Adrenal gland (tissue), 9 donors: ENCODE measurements at regions not wholly inside any gene's neighbourhood (a gene's known extent, or its start where the extent isn't known, plus 50 kb on each side); places are given as distances from the start of the nearest gene placed in this dataset.

Source experiments
- DNase-seq, 7 donors: peaks; one replicate each; pipeline ENCODE4 v3.0.0-alpha.2; 2019 to 2020
- H3K27ac ChIP-seq, 5 donors: fragments of 200-600 bp; sonication (generic) in 4 of 5; 1 replicate in 3 of 5; 2 replicates in 2 of 5; pipeline versions ENCODE4 v1.5.1 to v1.8.0; 2016 to 2020; ENCODE audit warnings: mild to moderate bottlenecking in 1 of 5
- H3K27me3 ChIP-seq: fragments of 200-600 bp; 2 replicates; pipeline ENCODE4 v1.8.0; 2021
- H3K36me3 ChIP-seq, 2 donors: fragments of 200-600 bp; replicated peaks in 1 of 2; 1 replicate in 1 of 2; 2 replicates in 1 of 2; pipeline versions ENCODE4 v1.5.1 to v1.8.0; 2018 to 2022
- H3K4me1 ChIP-seq, 2 donors: fragments of 200-600 bp; replicated peaks in 1 of 2; 1 replicate in 1 of 2; 2 replicates in 1 of 2; pipeline versions ENCODE4 v1.5.1 to v1.8.0; 2018 to 2021
- H3K4me3 ChIP-seq, 4 donors: fragments of 200-600 bp; sonication (generic) in 3 of 4; one replicate each; pipeline ENCODE4 v1.5.1; 2016 to 2018
- H3K9me3 ChIP-seq, 3 donors: fragments of 200-600 bp; sonication (generic) in 1 of 3; replicated peaks in 1 of 3; 1 replicate in 2 of 3; 2 replicates in 1 of 3; pipeline versions ENCODE4 v1.5.1 to v1.8.0; 2016 to 2021
- POLR2A ChIP-seq, 2 donors: fragments of 450-650 bp; IDR thresholded peaks; one replicate each; pipeline ENCODE4 v1.6.1; 2017; ENCODE audit warnings: antibody characterized with exemption in 2 of 2, mild to moderate bottlenecking in 2 of 2, moderate library complexity in 1 of 2
- WGBS, 4 donors: extraction: QIAGEN DNeasy Blood & Tissue Kit in 2 of 4; methylation state at CpG; one replicate each; pipeline versions ENCODE4 v1.1.5 to v1.1.7; 2013 to 2017; 5-methylcytosine and 5-hydroxymethylcytosine counted together
- intact Hi-C, 2 donors: fragments of 100-400 bp; cut with DNase I; formaldehyde crosslinking; loops; one replicate each; pipeline versions ENCODE4 v1.14.1 to v1.15.0; 2022 to 2023
- TF ChIP-seq, protein P1 (sequence below), 6 experiments: fragments of 450-650 bp in 4 of 6; fragments of 200-600 bp in 2 of 6; sonication (generic) in 1 of 6; IDR thresholded peaks; 1 replicate in 5 of 6; 2 replicates in 1 of 6; pipeline versions ENCODE4 v1.5.1 to v1.8.0; 2016 to 2021; ENCODE audit warnings: antibody characterized with exemption in 6 of 6, mild to moderate bottlenecking in 2 of 6, moderate library complexity in 1 of 6
- donor health status: healthy with polysubstance abuse.
- donor health status: Bipolar disorder and iron deficiency.
- donor health status: DM: yes; HTN: yes; CAD: no.
- donor health status: DM: no; HTN: no; CAD: no.
- donor health status: DM: no; HTN: no; CAD: no.

DNA sequence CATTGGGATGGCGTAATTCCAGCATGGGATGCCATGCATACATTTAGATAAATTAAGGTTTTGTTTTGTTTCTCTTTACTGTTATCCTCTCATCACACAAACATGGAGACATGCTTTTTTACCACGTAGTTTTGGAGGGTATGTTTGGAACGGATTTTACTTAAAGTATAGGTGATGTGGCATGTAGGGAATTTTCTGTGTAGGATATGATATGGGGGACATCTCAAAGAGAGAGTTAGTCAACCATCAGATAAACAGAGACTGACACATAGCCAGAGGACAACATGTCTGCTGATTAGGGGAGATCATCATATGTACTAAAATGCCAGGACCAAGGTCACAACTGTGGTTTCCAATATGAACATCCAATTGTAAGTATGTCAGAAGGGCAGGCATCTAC, 503.9 kb downstream of the HAPSTR1 start:
- TF ChIP-seq, protein P1, sequence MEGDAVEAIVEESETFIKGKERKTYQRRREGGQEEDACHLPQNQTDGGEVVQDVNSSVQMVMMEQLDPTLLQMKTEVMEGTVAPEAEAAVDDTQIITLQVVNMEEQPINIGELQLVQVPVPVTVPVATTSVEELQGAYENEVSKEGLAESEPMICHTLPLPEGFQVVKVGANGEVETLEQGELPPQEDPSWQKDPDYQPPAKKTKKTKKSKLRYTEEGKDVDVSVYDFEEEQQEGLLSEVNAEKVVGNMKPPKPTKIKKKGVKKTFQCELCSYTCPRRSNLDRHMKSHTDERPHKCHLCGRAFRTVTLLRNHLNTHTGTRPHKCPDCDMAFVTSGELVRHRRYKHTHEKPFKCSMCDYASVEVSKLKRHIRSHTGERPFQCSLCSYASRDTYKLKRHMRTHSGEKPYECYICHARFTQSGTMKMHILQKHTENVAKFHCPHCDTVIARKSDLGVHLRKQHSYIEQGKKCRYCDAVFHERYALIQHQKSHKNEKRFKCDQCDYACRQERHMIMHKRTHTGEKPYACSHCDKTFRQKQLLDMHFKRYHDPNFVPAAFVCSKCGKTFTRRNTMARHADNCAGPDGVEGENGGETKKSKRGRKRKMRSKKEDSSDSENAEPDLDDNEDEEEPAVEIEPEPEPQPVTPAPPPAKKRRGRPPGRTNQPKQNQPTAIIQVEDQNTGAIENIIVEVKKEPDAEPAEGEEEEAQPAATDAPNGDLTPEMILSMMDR (IDR thresholded peaks at IDR 0.05), result no peak
- no peak for TF ChIP-seq POLR2A (IDR thresholded peaks at IDR 0.05)
- no peak for DNase-seq
- Histone ChIP-seq H3K36me3 (no peaks in the 10 kb centered on the region), H3K9me3 (no peaks in the 10 kb centered on the region), H3K4me1 (no peaks in the 10 kb centered on the region), H3K4me3 (no peak overlapping the region), H3K27me3 (peaks cover 8% of the 10 kb centered on the region), H3K27ac (no peak overlapping the region)
- intact Hi-C loops, result no loop called here
- 45 to 78% (median 51%) methylated on average over 3 of the region's 3 CpGs for WGBS, 4 donors

DNA sequence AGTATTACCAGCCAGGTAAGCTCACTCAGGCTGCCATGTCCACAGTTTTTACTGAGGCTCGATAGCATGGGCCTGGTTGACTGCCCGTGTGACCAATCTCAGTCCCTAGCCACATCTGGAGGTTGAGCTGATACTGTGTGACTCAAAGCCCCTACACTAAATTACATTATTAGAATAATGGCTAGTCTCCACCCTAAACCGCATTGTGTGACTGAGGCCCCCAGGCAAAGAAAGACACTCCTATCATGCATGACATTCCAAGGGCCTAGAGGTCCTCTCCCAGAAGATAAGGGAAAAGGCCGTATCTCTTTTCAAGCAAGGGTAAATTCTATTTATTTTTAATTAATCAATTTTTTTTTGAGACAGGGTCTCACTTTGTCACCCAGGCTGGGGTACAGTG, 505.3 kb downstream of the HAPSTR1 start:
- TF ChIP-seq, protein P1 (IDR thresholded peaks at IDR 0.05), result no peak
- no peak for TF ChIP-seq POLR2A (IDR thresholded peaks at IDR 0.05)

DNA sequence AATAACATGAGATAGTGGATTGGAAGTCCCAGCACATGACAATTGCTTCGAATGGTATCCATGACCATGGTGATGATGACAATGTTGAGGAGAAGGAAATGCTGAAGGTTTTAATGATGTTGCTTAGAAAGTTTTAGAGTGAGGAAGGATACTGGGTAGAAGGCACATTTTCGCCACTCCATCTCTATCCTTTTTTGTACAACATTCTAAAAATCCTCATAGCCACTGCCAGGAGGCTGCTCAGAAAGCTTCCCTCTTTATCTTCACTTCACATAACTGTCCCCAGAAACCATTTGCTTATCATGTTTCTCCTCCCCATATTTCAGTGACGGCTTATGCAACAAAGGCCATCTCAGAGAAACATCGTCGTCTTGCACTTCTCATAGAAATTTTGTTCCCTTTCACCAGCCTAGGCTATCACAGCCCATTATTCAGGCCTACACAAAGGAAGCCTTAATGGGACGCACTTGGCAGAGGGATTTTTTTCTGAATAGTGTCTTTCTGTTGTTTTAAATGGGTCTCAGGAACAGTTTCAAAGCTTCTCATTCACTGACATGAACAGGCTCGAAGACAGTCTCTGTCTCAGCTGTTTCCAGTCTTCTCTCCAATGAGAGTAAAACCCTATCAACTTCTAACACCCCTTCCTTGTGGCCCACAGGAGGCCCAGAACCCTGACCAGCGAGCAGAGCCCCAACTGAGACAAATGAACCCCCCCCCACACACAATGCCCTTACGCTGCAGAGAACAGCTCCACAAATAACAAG, 506.7 kb downstream of the HAPSTR1 start:
- H3K36me3 ChIP-seq, result no peaks in the 10 kb centered on the region
- WGBS, 4 donors, result 66 to 77% (median 70%) methylated on average over 9 of the region's 9 CpGs
- H3K9me3 ChIP-seq, result no peaks in the 10 kb centered on the region
- peaks cover 6% of the 10 kb centered on the region for H3K27me3 ChIP-seq
- intact Hi-C loops, result no loop called here
- no peak overlapping the region for H3K27ac ChIP-seq
- H3K4me1 ChIP-seq, result no peaks in the 10 kb centered on the region
- no peak for TF ChIP-seq POLR2A (IDR thresholded peaks at IDR 0.05)
- TF ChIP-seq, protein P1 (IDR thresholded peaks at IDR 0.05), result no peak
- no peak for DNase-seq
- no peak overlapping the region for H3K4me3 ChIP-seq

More for the DNA sequence above, 505.3 kb downstream of the HAPSTR1 start:
- 77 to 90% (median 84%) methylated on average over 4 of the region's 4 CpGs for WGBS, 4 donors
- no peak overlapping the region for H3K4me3 ChIP-seq
- peaks cover 8% of the 10 kb centered on the region for H3K27me3 ChIP-seq
- H3K27ac ChIP-seq, result no peak overlapping the region
- no peaks in the 10 kb centered on the region for H3K9me3 ChIP-seq
- H3K4me1 ChIP-seq, result no peaks in the 10 kb centered on the region
- intact Hi-C loops, result no loop called here
- no peaks in the 10 kb centered on the region for H3K36me3 ChIP-seq
- no peak for DNase-seq

DNA sequence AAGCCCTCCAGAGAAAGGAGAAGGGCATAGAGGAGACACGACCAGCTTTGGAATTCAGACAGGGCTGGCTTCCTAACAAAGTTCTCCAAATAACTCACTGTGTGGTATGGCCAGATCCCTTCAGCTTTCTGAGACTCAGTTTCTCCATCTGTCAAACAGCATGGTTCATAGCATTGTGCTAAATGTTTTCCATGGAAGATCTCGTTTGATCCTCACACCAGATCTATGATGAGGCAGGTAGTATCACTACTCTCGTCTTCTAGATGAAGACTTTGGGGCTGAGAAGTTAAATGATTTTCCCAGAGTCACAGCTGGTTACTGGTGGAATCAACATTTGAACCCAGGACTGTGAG, 507.3 kb downstream of the HAPSTR1 start:
- no peaks in the 10 kb centered on the region for H3K9me3 ChIP-seq
- 42 to 70% (median 59%) methylated on average over 3 of the region's 3 CpGs for WGBS, 4 donors

More for the DNA sequence above, 507.3 kb downstream of the HAPSTR1 start:
- Histone ChIP-seq H3K27ac (no peak overlapping the region), H3K27me3 (peaks cover under 1% of the 10 kb centered on the region), H3K36me3 (no peaks in the 10 kb centered on the region), H3K4me3 (no peak overlapping the region), H3K4me1 (no peaks in the 10 kb centered on the region)
- no peak for DNase-seq
- TF ChIP-seq, protein P1 (IDR thresholded peaks at IDR 0.05), result no peak
- TF ChIP-seq POLR2A (IDR thresholded peaks at IDR 0.05), result no peak
- intact Hi-C loops, result no loop called here
